Peyer's patch (tissue), 4 donors: ENCODE measurements at regions not wholly inside any gene's neighbourhood (a gene's known extent, or its start where the extent isn't known, plus 50 kb on each side); places are given as distances from the start of the nearest gene placed in this dataset.

Source experiments
- POLR2A ChIP-seq, 2 donors: fragments of 450-650 bp; IDR thresholded peaks; one replicate each; pipeline ENCODE4 v1.5.1; 2017; ENCODE audit warnings: antibody characterized with exemption in 2 of 2, mild to moderate bottlenecking in 2 of 2, moderate library complexity in 2 of 2
- TF ChIP-seq, protein P1 (sequence below), 6 experiments: fragments of 450-650 bp in 4 of 6; fragments of 200-600 bp in 2 of 6; sonication (generic) in 1 of 6; IDR thresholded peaks; one replicate each; pipeline ENCODE4 v1.5.1; 2017 to 2019; ENCODE audit warnings: antibody characterized with exemption in 6 of 6, mild to moderate bottlenecking in 3 of 6, moderate library complexity in 1 of 6

DNA sequence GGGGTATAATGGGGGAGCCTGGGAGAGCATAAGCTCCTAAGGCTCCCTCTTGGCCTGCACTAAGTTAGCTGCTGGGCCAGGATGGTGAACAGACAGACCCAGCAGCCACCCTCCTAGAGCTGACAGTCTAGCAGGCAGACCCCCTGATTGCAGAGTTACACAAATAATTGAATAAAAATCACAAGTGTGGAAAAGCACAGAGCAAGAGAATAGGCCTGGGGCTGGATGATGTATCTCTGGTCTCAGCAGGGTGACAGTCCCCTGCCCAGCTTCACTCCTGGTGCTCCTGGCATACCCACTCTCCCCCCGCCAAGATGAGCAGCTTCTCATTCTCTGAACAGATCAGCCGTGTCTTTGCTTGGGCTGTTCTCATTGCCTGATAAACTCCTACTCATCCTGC, 86.1 kb upstream of the STX18 start:
- TF ChIP-seq, protein P1, sequence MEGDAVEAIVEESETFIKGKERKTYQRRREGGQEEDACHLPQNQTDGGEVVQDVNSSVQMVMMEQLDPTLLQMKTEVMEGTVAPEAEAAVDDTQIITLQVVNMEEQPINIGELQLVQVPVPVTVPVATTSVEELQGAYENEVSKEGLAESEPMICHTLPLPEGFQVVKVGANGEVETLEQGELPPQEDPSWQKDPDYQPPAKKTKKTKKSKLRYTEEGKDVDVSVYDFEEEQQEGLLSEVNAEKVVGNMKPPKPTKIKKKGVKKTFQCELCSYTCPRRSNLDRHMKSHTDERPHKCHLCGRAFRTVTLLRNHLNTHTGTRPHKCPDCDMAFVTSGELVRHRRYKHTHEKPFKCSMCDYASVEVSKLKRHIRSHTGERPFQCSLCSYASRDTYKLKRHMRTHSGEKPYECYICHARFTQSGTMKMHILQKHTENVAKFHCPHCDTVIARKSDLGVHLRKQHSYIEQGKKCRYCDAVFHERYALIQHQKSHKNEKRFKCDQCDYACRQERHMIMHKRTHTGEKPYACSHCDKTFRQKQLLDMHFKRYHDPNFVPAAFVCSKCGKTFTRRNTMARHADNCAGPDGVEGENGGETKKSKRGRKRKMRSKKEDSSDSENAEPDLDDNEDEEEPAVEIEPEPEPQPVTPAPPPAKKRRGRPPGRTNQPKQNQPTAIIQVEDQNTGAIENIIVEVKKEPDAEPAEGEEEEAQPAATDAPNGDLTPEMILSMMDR (IDR thresholded peaks at IDR 0.05): no peak
- no peak for TF ChIP-seq POLR2A (IDR thresholded peaks at IDR 0.05)
